Astrocyte (in vitro differentiated cells and primary cell): ENCODE measurements at regions not wholly inside any gene's neighbourhood (a gene's known extent, or its start where the extent isn't known, plus 50 kb on each side); places are given as distances from the start of the nearest gene placed in this dataset.
"Not testable (repeated sequence)": the region's sequence is repeated elsewhere in the genome, so short reads cannot be mapped to it uniquely, and the experiment has no call there.

Source experiments
- CTCF ChIP-seq: IDR thresholded peaks from 2 replicates; pipeline ENCODE4 v1.5.1; 2011; ENCODE audit warnings: low read depth, mild to moderate bottlenecking, inconsistent platforms, low read length, moderate library complexity; ENCODE audit not compliant: insufficient read depth
- EZH2 ChIP-seq: IDR thresholded peaks from 2 replicates; pipeline ENCODE4 v1.6.1; 2012; ENCODE audit warnings: mild to moderate bottlenecking, low read length, inconsistent platforms; ENCODE audit not compliant: insufficient read depth

GRCh38 chr5:77858678-77859077, 82.5 kb upstream of the TBCA start:
- TF ChIP-seq EZH2, CTCF: not testable (repeated sequence)
